ENCODE measurements at regions not wholly inside any gene's neighbourhood (a gene's known extent, or its start where the extent isn't known, plus 50 kb on each side); places are given as distances from the start of the nearest gene placed in this dataset.

DNA sequence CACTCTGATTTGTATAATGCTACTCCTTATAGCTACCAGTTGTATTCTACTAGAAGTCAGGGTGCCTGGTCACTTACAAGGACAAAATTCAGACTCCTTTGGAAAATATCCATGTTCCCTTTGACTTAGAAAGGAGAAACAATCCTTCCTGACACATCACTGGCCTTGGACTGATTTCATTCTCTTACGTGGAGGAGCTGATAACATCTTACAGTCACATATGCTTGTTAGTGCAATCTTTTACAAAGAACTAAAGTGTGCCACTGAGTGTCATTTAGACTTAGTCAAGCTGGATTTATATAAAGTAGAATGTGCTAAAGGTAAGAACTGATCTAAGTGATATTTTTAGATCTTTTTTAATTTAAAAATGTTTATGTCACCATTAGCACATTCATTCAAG, 131.0 kb upstream of the TMTC2 start:
- TF ChIP-seq POLR2A (IDR thresholded peaks at IDR 0.05; ENCODE audit: extremely low read depth, insufficient read length) = no peak
- no peak overlapping the region for H3K4me3 ChIP-seq (ENCODE audit: low read depth, low read length)
- DNase-seq (ENCODE audit: low read depth) = no peak

DNA sequence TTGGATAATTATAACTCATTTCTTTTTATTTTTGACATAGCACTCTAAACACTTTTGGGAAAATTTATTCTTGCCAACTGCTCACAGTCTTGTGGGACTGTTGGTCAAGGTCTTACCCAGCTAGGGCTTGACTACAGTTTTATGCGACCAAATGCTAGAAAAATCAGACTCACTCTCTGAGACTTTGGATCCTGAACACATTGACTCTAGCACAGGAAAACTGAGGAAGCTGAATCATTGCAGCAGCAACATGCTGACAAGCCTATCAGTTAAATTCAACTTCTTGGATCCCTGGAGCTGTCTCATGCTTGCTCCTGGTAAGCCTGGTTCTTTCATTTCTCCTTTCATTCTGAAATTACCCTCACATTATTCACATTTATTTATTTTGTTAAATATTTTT, 120.7 kb upstream of the TMTC2 start:
- DNase-seq (ENCODE audit: low read depth) = no peak
- H3K4me3 ChIP-seq (ENCODE audit: low read depth, low read length) = no peak overlapping the region
- TF ChIP-seq, protein P1, sequence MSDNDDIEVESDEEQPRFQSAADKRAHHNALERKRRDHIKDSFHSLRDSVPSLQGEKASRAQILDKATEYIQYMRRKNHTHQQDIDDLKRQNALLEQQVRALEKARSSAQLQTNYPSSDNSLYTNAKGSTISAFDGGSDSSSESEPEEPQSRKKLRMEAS (IDR thresholded peaks at IDR 0.05; ENCODE audit: low read depth, low read length) = no peak
- TF ChIP-seq POLR2A (IDR thresholded peaks at IDR 0.05; ENCODE audit: extremely low read depth, insufficient read length) (no peak), MYC (IDR thresholded peaks at IDR 0.05; ENCODE audit: low read depth, low read length) (no peak)
- TF ChIP-seq, protein P2, sequence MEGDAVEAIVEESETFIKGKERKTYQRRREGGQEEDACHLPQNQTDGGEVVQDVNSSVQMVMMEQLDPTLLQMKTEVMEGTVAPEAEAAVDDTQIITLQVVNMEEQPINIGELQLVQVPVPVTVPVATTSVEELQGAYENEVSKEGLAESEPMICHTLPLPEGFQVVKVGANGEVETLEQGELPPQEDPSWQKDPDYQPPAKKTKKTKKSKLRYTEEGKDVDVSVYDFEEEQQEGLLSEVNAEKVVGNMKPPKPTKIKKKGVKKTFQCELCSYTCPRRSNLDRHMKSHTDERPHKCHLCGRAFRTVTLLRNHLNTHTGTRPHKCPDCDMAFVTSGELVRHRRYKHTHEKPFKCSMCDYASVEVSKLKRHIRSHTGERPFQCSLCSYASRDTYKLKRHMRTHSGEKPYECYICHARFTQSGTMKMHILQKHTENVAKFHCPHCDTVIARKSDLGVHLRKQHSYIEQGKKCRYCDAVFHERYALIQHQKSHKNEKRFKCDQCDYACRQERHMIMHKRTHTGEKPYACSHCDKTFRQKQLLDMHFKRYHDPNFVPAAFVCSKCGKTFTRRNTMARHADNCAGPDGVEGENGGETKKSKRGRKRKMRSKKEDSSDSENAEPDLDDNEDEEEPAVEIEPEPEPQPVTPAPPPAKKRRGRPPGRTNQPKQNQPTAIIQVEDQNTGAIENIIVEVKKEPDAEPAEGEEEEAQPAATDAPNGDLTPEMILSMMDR (IDR thresholded peaks at IDR 0.05; ENCODE audit: low read depth, low read length) = no peak

DNA sequence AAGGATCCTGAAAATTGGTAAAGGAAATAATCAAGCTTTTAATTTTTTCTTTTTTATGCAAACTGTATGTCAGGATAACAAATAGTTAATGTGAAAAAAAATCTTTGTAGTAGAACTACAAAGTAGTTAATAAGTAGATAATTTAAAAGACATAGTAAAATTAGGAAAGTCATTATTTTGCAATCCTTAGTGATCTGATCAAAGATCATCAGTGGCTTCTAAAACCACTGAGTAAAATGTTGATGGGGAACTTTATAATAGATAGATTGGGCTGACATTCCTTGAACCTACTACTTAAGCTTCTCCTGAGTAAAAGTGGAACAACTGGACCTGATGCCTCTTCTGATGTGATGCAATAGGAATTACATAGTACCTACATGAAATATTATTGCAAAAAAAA, 119.0 kb upstream of the TMTC2 start:
- DNase-seq (ENCODE audit: low read depth) = no peak
- TF ChIP-seq POLR2A (IDR thresholded peaks at IDR 0.05; ENCODE audit: extremely low read depth, insufficient read length) (no peak), MYC (IDR thresholded peaks at IDR 0.05; ENCODE audit: low read depth, low read length) (no peak)
- H3K4me3 ChIP-seq (ENCODE audit: low read depth, low read length) = no peak overlapping the region

DNA sequence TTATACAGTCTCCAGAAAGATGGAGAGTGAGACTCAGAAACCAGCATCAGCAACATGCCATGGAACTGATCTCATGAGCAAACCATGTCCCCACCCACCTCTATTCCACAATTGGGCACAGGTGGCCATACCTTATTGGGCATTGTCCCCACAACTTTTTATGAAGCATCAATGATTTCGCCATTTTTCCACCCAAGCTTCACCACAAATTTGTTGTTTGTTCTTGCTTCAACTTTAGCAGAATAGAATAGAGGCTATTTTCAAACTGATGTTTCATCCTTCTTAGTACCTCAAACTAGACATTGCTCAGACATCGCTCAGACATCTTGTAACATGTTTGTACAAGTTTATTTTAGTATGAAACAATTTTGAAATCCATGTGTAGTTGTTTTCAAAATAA, 112.5 kb upstream of the TMTC2 start:
- no peak overlapping the region for H3K4me3 ChIP-seq (ENCODE audit: low read depth, low read length)
- no peak for DNase-seq (ENCODE audit: low read depth)
- TF ChIP-seq POLR2A (IDR thresholded peaks at IDR 0.05; ENCODE audit: extremely low read depth, insufficient read length) (no peak), MYC (IDR thresholded peaks at IDR 0.05; ENCODE audit: low read depth, low read length) (no peak)
- TF ChIP-seq, protein P1 (IDR thresholded peaks at IDR 0.05; ENCODE audit: low read depth, low read length) = no peak
- TF ChIP-seq, protein P2 (IDR thresholded peaks at IDR 0.05; ENCODE audit: low read depth, low read length) = no peak

DNA sequence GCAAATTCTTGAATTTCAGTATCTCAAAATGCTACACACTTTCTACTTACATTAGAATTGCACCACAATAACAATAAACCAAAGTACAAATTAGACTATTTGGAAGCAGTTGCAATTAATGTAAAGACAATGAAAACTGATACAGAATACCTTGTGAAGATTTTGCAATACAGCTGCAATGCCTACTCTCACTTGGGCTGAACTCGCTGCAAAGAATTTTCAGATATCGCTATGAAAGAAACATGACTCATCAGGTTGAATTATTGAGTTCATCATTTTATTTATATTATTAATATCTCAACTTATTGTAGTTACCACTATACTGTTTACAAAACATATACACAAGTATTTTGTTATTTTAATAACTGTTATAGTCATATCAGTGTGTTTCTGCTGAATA, 108.0 kb upstream of the TMTC2 start:
- no peak for DNase-seq (ENCODE audit: low read depth)
- TF ChIP-seq, protein P1 (IDR thresholded peaks at IDR 0.05; ENCODE audit: low read depth, low read length) = no peak
- TF ChIP-seq POLR2A (IDR thresholded peaks at IDR 0.05; ENCODE audit: extremely low read depth, insufficient read length) = no peak
- TF ChIP-seq MYC (IDR thresholded peaks at IDR 0.05; ENCODE audit: low read depth, low read length) = no peak
- TF ChIP-seq, protein P2 (IDR thresholded peaks at IDR 0.05; ENCODE audit: low read depth, low read length) = no peak

DNA sequence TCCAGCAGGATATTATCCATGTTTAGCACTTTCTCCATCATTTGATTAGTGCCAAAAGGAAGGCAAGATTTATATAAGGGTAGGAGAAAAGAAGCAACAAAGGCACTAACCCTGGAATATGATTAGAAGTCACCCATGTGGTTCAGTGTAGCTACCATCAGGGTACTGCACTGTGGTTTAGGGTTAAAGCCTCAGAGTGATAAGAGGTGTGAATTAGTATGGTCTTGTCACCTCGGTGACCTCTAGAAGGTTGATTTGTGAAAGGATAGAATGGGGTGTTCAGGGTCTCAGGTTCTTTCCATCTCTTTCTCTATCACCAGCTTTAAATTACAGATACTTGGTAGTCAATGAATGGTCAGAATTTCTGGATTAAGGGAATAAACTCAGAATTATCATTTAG, 103.0 kb upstream of the TMTC2 start:
- DNase-seq (ENCODE audit: low read depth) = no peak
- no peak overlapping the region for H3K4me3 ChIP-seq (ENCODE audit: low read depth, low read length)
- TF ChIP-seq, protein P1 (IDR thresholded peaks at IDR 0.05; ENCODE audit: low read depth, low read length) = no peak

More for the DNA sequence above, 108.0 kb upstream of the TMTC2 start:
- H3K4me3 ChIP-seq (ENCODE audit: low read depth, low read length) = no peak overlapping the region

DNA sequence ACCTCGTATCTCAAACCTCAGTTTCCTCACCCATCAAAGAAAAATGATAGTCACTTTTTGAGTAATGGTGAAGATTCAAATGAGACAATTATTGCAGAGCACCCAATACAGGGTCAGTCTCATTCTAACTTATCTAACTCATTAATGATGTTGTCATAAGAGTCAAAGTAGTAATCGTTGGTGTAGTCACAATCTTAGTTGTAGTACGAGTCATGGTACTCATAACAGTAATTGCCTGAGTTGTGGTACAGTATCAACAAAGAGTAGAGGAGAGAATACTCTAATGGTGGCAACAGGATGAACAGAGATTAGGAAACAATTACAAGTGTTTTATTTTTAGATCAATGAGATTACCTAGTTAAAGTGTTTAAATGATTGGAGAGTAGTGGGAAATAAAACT, 93.6 kb upstream of the TMTC2 start:
- no peak overlapping the region for H3K4me3 ChIP-seq (ENCODE audit: low read depth, low read length)
- DNase-seq (ENCODE audit: low read depth) = no peak
- TF ChIP-seq POLR2A (IDR thresholded peaks at IDR 0.05; ENCODE audit: extremely low read depth, insufficient read length) (no peak), MYC (IDR thresholded peaks at IDR 0.05; ENCODE audit: low read depth, low read length) (no peak)
- TF ChIP-seq, protein P1 (IDR thresholded peaks at IDR 0.05; ENCODE audit: low read depth, low read length) = no peak
- TF ChIP-seq, protein P2 (IDR thresholded peaks at IDR 0.05; ENCODE audit: low read depth, low read length) = no peak
